NCI-H128 (cell line): ENCODE measurements at regions not wholly inside any gene's neighbourhood (a gene's known extent, or its start where the extent isn't known, plus 50 kb on each side); places are given as distances from the start of the nearest gene placed in this dataset.

Experiments
- DNase-seq: peaks from one replicate; lab custom pipeline; 2025; ENCODE audit not compliant: unreplicated experiment; lab: John Stamatoyannopoulos, UW

GRCh38 chr11:70755410-70756158 is 357.3 kb downstream of the CTTN start:
- DNase-seq = peak; percentile 48

GRCh38 chr11:70756341-70756740 is 358.0 kb downstream of the CTTN start:
- no peak for DNase-seq

- DNase-seq = no peak
These were observed 358.4 kb downstream of the CTTN start for GRCh38 chr11:70756756-70757155.

GRCh38 chr11:70757241-70757640 is 358.9 kb downstream of the CTTN start:
- DNase-seq = no peak

GRCh38 chr11:70758206-70758605 is 359.9 kb downstream of the CTTN start:
- no peak for DNase-seq

GRCh38 chr11:70759846-70760245 is 361.5 kb downstream of the CTTN start:
- no peak for DNase-seq

GRCh38 chr11:70760416-70761020 is 362.2 kb downstream of the CTTN start:
- no peak for DNase-seq

GRCh38 chr11:70761094-70761907 is 363.0 kb downstream of the CTTN start:
- no peak for DNase-seq

GRCh38 chr11:70761908-70762337 is 363.6 kb downstream of the CTTN start:
- DNase-seq = no peak

GRCh38 chr11:70762810-70763209 is 364.5 kb downstream of the CTTN start:
- DNase-seq = no peak

GRCh38 chr11:70763606-70764005 is 365.3 kb downstream of the CTTN start:
- DNase-seq = no peak

GRCh38 chr11:70764356-70764905 is 366.1 kb downstream of the CTTN start:
- DNase-seq = no peak

- no peak for DNase-seq
These were observed 368.6 kb downstream of the CTTN start for GRCh38 chr11:70766901-70767300.

GRCh38 chr11:70768346-70769095 is 370.2 kb downstream of the CTTN start:
- DNase-seq = no peak

GRCh38 chr11:70769106-70769505 is 370.8 kb downstream of the CTTN start:
- DNase-seq = no peak

- DNase-seq = no peak
These were observed 371.2 kb downstream of the CTTN start for GRCh38 chr11:70769521-70769920.

GRCh38 chr11:70771099-70771885 is 373.0 kb downstream of the CTTN start:
- DNase-seq = no peak

- DNase-seq = no peak
These were observed 374.6 kb downstream of the CTTN start for GRCh38 chr11:70772950-70773349.

GRCh38 chr11:70775386-70776075 is 377.2 kb downstream of the CTTN start:
- no peak for DNase-seq
